Activated gamma-delta T cell treated with Interleukin-2 at 50 U/mL for 16 hours (primary cell): ENCODE measurements at regions not wholly inside any gene's neighbourhood (a gene's known extent, or its start where the extent isn't known, plus 50 kb on each side); places are given as distances from the start of the nearest gene placed in this dataset.

Experiments used
- DNase-seq: peaks from one replicate; pipeline ENCODE4 v3.0.0-alpha.2; 2020

DNA sequence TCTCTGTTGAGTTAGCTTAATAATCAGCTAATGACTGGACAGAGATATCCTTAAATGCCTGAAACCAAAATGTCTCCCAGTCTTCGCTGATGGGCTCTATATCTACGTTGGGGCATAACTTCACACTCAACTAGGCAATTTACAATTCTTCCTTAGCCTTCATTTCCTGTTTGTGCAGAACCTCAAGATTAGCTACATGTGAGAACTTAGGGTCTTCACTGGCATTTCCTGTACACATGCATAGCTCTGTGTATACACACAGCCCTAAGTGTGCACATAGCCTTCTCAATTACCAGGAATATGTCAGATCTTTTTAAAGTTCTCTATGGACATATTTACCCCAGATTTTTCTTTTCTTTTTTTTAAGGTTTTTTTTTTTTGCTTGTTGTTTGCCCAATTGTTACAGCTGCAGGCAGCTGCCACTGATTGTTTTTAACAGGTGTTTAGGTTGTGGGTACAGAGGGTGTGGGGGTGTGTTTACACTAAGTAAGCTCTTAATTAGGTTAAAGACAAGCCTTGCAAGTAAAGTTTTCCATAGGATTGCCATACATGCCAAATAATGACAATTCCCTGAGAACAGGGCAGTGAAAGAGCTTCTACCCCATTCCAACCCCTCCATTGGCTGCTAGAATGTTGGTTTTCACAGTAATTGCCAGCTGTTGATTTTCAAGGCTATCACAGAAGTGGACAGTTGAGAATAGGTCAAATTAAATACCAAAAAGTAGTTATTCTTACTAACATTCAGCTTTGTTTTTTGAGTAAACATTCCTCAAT lies 441.0 kb downstream of the TLE4 start:
- DNase-seq = no peak

GRCh38 chr9:80009204-80009603 lies 437.4 kb downstream of the TLE4 start:
- no peak for DNase-seq

DNA sequence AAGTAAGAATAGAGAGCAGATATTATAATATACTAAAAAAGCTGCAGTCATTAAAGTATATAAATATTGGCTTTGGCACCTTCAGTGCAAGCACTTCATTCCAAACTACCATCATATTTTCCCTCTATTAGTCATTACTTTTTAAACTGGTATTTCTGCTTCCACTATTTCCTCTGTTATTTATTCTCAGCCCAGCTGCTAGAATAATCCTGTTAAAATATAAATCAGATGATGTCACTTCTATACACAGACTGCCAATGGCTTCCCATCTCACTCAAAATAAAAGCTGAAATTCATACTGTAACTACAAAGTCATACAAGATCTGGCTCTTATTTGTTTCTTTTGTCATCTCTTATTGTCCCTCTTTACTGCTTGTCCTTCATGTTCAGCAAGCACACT lies 432.9 kb downstream of the TLE4 start:
- DNase-seq = no peak

- DNase-seq = no peak
These were observed 418.8 kb downstream of the TLE4 start for GRCh38 chr9:79990536-79990935.

- no peak for DNase-seq
These were observed 417.3 kb downstream of the TLE4 start for GRCh38 chr9:79989079-79989478.

- DNase-seq = no peak
These were observed 416.4 kb downstream of the TLE4 start for GRCh38 chr9:79988126-79988525.

DNA sequence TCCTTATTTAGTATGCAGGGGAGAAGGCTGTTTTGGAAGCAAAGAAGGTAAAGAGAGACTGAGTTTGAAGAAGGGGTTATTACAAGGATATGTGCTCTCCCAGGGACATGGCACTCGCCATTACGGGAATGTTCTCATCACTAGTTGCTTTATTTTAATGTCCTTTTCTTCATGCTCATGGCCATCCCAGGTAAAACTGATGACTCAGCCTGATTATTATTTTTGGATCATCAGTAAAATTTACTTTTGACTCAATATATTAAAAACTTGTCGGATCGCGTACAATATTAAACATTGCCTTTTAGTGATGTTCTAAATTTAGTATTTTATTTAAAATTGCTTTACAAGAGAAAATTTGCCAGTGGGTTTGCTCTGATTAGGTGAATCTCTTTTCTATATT lies 414.7 kb downstream of the TLE4 start:
- no peak for DNase-seq

DNA sequence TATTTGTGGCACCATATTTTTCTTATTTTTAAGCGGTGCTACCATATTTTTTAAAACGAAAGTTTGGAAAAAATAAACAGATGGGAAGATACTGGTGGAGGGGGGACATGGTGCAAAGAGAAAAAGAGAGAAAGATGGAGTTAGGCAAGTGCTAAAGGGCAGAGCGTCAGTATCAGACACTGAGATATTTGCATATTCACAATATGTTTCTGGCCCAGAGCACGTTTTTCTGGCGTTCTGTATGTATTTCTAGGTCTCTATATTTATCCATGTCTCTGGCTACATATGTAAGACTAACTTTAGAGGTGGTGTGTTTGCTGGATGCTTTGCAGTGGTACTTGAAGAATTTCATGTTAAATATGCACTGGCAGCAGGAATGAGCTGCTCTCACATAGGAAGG lies 414.0 kb downstream of the TLE4 start:
- DNase-seq = no peak

DNA sequence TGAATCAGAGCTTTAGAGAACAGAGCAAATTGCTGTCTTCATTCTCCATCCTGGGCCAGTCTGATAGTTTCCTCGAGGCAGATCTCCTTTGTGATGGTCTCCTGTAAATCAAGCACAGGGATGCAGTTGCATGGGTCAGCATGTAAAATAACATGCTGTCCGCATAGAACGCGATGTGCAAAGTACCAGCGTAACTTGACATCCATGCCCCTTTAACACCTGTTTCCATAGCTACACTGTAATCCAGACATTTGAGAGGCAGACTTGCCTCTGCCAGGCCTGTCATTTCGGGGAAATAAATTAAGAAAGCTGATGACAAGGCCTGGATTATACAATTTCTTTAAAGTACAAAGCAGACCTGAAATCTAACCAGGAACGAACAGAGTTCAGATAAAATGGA lies 413.5 kb downstream of the TLE4 start:
- DNase-seq = no peak

DNA sequence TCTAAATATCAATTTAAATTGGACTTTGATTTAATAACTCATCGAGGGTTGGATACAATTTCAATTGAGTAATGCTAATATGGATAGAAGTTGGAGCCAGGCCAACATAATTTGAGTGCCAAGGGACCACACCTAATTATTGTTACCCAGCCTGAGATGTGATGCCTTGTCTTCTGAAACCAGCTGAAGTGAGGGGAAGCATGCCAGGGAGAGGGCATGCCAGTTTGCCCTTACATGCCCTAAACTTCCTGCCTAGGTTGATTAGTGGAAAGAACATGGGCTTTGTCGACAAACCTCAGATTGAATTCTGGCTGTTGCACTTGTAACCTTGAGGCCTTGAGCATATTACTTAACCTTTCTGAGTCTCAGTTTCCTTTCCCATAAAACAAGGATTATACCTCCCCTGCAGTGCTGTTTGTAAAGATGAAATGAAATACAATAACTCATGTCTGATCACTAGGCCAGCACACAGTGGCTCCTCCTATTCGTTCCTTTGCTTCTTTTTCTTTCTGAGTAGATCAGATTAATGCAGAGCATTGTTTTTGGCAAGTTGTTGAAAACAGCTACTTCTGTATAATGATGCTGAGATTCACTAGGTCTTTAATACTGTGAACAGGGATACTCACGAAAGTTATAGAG lies 412.8 kb downstream of the TLE4 start:
- no peak for DNase-seq

- DNase-seq = no peak
These were observed 408.7 kb downstream of the TLE4 start for GRCh38 chr9:79980432-79980831.

DNA sequence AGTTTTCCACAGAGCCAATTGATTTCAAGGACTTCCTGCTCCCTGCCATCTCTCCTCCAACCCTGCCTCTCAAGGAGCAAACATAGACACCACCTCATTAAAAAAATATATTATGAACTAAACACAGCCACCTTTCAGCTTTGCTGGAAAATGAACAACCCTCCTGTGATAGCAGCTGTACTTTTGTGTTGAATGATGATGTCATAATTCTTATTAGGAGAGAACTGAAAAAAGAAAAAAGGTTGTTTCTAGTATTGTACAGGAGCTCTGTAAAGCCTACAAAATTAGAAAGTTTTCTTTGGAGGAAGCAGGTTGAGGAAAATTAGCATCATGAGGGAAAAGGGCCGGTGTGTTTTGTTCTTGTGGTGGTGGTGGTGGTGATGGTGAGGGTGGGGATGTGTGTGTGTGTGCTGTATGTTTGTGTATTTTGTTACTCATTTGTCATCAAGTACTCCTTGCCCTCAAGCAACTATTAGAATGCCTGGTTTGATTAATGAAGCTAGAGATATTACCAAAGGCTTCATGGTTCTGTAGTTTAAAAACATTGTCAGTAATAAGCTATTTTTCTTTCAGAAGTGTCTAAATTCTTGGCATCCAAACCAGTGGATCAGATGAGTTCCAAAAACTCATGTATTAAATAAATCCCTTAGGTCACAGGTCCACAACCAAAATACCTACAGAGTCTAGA lies 405.9 kb downstream of the TLE4 start:
- DNase-seq = no peak

DNA sequence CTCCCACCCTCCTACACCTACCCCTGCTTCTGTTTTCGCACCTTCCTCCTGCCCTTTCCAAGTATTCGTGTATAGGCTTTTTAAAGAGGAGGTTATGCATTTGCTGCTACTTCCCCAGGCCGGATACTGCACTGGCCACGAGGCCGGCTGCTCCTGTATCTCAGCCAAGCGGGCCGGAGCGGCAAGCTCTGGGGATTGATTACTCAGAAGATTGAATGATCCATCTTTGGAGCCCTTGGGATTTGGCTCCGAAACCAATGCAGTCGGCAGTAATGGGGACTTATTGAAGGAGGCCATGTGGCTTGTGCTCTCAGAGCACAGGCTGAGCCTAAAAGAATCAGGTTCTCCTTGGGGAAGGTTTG lies 405.3 kb downstream of the TLE4 start:
- DNase-seq = no peak

DNA sequence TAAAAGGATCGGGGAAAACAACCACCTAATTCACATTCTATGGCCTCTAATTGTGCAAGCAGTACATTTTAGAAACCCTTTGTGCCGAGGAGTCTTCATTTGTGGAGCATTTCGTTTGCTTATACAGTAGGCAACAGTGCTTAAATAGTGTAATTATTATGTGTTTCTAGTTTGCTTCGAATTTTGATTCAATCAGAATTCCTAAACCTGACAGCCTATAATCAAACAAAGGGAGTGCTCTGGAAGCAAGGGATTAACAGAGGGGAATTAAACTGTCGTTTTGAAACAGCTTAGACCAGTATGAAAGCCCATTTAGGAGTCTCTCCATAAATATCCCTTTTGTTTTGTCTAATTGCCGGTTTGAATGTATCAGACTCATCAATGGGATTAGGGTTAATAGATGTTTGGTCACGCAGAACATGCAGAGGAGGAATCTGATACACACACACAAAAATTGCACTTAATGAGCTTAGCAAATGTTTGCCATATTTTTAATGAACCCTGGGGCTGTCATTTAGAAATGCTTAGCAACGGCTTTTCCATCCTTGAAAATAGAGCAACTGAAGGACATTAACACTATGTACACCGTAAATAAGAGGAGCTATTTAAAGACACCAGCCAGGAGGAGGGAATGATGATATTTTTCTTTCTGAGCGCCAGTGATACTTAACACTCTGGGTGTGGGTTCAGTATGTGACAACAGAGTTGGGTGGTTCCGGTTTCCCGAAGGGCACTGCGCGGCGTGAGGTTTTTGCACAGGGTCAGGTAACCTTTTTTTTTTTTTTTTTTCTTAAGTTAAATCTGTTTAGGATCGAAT lies 404.7 kb downstream of the TLE4 start:
- DNase-seq = no peak

DNA sequence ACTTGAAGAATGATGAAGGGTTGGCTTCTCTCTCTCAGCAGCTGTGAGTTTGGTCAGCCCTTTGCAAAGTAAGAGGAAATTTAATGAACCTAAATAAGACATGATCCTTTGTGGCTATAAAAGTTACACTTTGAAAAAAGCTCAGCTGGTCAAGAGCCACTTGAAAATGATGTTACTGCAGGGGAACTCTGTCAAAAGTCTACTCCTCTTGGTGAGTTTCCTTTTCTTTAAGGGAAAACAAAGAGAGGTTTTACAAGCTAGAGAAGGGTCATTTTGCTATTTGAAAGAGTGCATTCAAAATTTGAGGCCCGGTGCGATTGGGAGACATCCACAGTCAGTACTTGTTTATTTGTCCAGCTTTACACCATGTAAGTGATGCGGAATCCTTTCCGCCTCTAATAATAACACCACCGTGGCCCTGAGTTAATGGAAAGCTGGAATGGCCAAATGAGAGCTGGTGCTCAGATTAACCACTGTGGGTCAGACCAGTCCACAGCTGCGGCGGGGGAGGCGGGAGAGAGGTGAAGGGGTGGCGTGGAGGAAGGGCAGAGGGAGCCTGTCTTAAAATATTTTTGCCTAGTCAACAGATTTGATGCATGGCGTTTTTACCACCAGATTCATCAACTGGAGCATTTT lies 404.0 kb downstream of the TLE4 start:
- DNase-seq = no peak

GRCh38 chr9:79974806-79975422 lies 403.1 kb downstream of the TLE4 start:
- no peak for DNase-seq

- no peak for DNase-seq
These were observed 401.9 kb downstream of the TLE4 start for GRCh38 chr9:79973627-79974026.

GRCh38 chr9:79970146-79970425 lies 398.3 kb downstream of the TLE4 start:
- DNase-seq = no peak

GRCh38 chr9:79969393-79970145 lies 397.8 kb downstream of the TLE4 start:
- no peak for DNase-seq

- no peak for DNase-seq
These were observed 396.8 kb downstream of the TLE4 start for GRCh38 chr9:79968533-79968932.

- DNase-seq = no peak
These were observed 391.1 kb downstream of the TLE4 start for GRCh38 chr9:79962836-79963235.

- no peak for DNase-seq
These were observed 390.4 kb downstream of the TLE4 start for GRCh38 chr9:79962150-79962549.
